ENCODE measurements at regions not wholly inside any gene's neighbourhood (a gene's known extent, or its start where the extent isn't known, plus 50 kb on each side); places are given as distances from the start of the nearest gene placed in this dataset.

DNA sequence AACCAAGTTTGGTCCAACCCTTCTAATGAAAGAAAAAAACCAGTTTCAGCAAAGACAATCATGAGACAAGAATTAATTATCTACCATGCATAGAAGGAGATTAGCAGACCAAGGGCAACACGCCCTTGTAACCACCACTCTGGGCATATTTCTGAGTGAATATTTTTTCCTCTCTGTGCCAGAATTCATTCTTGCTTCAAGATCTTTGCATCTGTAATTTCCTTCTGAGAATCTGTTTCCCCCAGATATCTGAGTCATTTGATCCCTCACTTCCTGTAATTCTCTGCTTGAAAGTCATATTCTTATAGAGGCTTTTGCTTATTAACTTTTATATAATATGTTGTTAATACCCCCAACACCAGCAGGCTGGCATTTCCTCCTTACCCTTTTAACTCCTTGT lies 243.7 kb downstream of the SLC16A7 start:
- DNase-seq (ENCODE audit: low read depth in 4 of 4, low spot score in 3 of 4): no peak

DNA sequence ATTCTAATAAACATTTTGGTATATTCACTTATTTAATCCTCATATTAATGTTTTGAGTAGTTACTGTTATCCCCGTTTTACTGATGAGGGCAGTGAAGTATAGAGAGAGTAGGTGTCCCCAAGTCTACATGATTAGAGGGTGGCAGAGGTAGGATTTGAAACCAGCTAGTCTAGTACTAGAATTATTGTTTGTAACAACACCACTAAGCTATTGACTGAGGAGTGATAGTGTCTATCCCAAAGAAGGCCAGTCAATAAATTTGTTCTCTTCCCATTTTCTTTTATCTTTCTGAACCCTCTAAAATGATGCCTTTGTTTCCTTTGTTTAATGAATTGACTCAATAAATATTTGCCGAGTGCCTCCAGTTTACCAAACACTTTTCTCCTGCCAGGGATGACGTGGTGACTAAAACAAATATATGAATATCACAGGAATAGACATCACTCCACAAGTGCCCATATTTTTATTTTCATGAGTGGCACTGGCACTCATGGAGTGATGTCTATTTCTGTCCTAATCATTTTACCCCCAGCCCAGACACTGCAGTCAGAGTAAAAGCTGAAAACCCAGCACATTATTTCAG lies 247.5 kb downstream of the SLC16A7 start:
- DNase-seq (ENCODE audit: low read depth in 4 of 4, low spot score in 3 of 4): no peak

DNA sequence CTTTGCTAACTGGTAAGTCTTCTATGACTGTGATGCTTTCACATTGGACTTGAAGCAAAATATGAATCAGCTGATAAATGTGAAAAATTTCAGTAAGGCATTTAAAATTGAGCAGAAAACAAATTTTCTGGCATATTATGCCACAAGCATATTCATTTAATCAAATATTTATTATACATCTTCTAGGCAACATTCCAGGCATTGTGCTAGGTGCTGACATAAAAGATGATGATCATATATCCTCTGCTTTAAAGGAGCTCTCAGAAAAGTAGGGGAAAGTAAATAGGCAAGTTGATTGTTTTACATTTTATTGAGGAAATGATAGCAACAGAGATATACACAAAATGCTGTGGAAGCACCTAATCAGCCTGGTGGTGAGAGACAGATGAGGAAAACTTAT lies 248.9 kb downstream of the SLC16A7 start:
- DNase-seq (ENCODE audit: low read depth in 4 of 4, low spot score in 3 of 4): no peak

DNA sequence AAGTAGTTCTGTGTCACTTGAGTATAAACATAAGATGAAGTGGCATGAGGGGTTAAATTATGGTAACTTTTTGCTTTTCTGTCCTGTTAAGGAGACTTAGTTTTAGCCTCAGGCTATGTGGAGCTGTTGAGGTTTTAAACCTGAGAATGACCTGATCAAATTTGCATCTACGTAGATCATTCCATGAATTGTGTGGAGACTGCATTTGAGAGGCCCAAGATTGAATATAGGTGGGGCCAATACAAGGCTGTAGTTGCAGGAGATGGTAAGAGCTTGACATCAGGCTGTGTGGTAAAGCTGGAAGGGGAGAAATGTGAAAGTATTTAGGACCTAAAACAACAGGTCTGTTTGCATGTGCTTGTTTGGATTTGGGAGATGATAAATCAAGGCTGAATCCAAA lies 249.5 kb downstream of the SLC16A7 start:
- DNase-seq (ENCODE audit: low read depth in 4 of 4, low spot score in 3 of 4): no peak

DNA sequence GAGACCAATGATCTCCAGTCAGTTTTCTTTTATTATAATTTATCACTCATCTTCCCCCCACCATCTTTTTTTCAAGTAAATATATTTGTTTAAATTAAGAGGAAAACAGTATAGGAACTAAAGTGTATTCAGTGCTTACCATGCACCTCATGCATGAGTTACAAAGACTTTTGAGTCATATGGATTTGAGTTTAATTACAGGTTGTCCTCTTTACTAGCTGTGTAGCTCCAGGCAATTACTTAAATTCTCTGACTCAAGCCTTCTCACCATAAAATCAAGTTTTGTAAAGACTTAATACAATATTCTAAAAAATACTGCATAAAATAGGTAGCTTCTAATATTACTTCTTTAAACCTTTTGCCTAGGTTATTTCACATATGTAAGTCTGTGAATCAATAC lies 251.3 kb downstream of the SLC16A7 start:
- DNase-seq (ENCODE audit: low read depth in 4 of 4, low spot score in 3 of 4): no peak

DNA sequence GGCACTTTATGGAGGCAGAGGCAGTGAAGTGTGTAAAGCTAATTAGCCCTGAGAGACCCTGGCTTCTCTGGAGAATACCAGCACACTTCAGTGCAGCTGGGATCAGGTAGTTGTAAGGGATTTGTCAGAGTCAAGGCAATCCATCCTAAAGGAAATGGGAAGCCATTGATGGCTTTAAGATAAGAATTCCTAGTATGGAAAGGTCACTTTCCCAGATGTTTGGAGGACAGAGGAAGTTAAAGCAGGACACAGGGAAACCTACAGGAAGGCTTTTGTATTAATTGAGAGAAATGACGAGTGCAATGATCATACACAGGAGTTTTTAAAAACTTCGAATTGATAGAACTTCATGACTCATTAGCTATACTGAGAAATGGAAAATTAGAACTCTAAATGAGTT lies 254.4 kb downstream of the SLC16A7 start:
- DNase-seq (ENCODE audit: low read depth in 4 of 4, low spot score in 3 of 4): no peak

DNA sequence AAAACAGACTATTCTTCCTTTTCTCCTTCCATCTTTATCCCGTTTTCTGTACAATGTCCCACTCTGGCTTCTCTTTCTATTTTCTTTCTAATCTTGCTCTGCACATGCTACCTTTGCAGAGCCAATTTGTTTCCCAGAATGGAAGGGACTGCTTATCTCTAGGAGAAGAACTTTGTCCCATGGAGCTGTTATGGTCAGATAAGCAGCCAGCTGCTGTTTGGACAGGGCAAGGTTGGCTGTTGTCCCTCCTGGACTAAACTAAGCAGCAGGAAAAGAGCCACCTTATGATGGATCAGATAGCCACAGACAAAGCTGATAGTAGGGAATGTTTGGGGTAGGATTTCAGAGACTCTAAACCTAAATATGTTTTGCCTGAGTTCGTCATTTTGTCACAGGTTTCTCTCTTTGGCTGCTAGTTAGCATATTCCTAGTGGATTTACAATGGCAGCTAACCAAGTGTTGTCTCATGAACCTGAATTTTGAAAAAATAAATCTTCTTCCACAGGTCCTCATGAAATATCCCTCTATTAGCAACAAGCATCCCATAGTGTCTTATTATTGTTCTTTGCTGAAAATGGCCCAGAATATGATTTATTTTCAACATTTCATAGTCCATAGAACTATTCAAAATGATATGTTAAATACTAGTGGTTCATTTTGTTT lies 262.8 kb downstream of the SLC16A7 start:
- no peak for DNase-seq (ENCODE audit: low read depth in 4 of 4, low spot score in 3 of 4)

DNA sequence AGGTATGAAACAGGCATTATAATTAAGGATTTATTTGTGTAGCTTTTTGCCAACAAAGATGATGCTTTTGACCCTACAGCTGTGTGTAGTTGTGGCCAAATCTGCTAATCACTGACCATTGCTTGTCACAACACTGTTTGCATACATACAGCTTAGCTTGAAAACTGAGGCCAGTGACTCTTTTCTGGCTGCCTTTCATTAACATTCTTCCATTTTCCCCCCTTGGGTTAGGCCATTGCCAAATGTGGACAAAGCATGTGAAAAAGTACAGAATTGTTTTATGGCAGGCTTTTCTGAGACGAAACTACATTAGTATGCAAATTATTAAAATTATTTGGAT lies 263.3 kb downstream of the SLC16A7 start:
- no peak for DNase-seq (ENCODE audit: low read depth in 4 of 4, low spot score in 3 of 4)

DNA sequence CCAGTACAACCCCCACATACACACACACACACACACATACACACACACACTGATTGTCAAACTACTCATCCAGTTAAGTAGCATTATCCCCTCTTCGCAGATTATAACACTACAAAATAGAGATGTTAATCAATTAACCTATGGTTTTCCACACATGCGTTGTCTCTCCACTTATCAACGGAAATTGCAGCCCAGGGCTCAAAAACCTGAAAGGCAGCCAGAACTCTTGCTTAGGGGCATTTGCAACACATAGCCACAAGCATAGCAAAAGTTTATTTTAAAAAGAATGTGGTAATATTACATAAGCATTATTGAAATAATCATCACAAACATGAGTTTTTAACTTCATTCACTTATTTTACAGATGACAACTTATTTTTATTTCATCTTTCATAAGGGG lies 265.8 kb downstream of the SLC16A7 start:
- no peak for DNase-seq (ENCODE audit: low read depth in 4 of 4, low spot score in 3 of 4)

DNA sequence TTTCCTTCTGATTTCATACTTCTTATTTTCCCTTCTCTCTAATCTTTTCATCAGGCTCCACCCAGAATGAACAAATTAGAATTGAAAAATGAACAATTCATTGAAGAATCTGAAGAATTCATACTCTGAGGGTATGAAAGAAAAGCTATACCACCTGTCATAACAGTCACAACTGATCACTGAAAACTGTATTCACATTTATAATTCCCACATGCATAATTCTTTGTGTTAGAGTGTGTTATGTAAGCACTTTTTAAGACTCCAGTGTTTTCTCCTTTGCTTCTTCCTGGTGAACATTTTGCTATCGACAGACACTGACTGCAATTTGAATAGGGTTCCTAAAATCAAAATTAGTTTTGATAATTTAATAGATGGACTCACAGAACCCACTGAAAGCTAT lies 271.2 kb downstream of the SLC16A7 start:
- DNase-seq (ENCODE audit: low read depth in 4 of 4, low spot score in 3 of 4): no peak

DNA sequence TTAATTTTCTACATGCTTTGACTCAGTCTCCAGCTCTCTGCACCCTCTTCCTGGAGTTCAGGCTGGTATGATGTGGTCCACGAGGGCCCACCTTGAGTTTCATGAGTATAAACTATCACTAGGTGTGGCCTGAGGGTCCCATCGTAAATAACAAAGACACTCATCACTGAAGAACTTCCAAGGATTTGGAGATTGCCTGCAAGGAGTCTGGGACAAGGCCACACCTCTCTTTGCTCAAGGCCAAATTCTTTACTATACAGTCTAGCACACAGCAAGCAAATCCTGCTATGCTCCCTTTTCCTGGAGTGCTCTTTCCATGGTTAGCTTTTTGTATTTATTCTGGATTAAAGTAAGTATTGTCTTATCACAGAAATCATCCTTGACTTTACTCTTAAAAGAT lies 271.9 kb downstream of the SLC16A7 start:
- no peak for DNase-seq (ENCODE audit: low read depth in 4 of 4, low spot score in 3 of 4)

DNA sequence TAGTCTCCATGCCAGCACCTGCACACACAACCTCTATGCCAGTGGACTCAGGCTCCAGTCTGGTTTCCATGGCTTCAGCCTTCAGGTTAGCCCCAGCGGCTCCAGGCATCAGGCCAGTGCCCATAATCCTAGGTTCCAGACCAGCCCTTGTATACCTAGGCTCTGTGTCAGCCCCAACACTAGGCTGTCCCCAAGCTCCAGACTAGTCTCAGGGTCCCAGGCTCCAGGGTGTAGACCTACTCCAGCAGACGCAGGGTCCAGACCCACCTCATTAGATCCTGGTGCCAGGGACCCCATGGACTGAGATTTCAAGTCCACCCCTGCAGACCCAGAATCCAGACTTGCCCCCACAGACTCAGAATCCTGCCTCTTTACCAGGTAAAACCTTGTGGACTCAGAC lies 275.9 kb downstream of the SLC16A7 start:
- DNase-seq (ENCODE audit: low read depth in 4 of 4, low spot score in 3 of 4): no peak

DNA sequence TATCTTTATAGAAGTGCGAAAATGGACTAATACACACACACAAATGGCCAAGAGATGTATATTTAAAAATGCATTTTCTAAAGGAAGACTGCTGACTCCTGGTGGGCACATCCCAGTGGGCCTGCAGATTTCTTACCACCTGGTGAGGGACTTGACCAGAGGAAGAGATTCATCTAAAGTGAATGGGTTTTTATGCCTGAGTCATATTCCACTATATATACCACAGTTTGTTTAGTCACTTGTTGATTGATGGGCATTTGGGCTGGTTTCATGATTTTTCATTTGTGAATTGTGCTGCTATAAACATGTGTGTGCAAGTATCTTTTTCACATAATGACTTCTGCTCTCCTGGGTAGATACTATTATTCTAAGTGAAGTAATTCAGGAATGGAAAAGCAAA lies 277.3 kb downstream of the SLC16A7 start:
- DNase-seq (ENCODE audit: low read depth in 4 of 4, low spot score in 3 of 4): no peak

DNA sequence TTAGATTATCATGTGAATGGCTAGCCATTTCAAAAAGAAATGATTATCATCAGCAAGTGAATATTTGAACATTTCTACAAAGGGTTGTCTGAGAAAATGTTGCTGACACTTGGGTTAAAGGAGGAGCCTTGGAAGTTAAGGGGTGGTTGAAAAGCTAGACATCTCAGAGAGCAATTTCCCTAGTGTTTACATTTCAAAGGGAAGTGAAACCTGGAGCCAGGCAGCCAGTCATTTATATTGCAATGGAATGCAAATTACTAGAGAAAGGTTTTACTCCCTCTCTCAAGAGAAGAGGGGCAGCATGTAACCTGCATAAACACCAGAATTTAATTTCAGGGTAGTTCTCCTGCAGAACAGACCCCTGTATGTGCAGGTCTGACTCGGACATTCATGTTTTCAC lies 279.0 kb downstream of the SLC16A7 start:
- no peak for DNase-seq (ENCODE audit: low read depth in 4 of 4, low spot score in 3 of 4)

DNA sequence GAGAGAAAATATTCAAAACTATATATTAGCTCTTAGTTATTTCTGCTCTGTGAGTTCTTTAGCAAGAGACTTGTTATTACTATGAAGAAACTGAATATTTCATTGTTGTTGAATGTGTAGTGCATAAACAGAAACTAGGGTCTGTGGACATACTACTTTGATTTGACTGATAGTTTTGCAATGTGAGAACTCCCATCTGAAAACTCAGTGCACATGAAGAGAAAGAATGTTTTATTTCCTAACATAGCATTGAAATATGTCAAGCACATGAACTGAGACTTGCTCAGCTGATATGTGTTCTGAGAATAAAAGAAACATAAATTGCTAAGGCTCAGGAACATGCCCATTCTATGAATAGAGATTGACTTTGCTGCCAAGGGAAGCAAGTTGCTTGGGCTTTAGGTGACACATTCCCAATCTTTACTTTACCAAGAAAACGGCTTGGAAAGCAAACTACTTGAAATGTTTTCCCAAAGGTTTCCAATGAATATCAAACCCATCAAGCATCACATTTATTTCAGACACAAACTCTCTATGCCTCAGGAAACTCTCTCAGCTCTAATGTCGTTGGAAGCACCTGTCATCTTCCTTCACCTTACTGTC lies 290.4 kb downstream of the SLC16A7 start:
- DNase-seq (ENCODE audit: low read depth in 4 of 4, low spot score in 3 of 4): no peak

DNA sequence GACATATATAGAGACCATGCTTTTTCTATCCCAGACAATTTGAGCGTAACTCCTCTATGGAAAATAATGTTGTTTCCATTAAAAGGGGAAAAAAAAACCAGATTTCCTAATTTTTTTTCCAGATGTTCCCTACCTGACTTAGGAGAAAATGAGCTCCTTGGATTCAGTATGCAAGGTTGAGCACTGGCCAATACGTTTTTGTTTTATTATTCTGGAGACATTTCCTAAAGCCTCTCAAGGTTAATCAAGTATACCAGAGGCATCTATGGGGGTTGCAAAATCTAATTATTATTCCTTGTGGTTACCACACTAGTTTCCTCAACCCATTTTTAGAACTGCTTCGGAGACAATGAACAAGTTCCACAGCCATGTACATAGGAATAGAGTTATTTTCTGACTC lies 291.3 kb downstream of the SLC16A7 start:
- DNase-seq (ENCODE audit: low read depth in 4 of 4, low spot score in 3 of 4): no peak

DNA sequence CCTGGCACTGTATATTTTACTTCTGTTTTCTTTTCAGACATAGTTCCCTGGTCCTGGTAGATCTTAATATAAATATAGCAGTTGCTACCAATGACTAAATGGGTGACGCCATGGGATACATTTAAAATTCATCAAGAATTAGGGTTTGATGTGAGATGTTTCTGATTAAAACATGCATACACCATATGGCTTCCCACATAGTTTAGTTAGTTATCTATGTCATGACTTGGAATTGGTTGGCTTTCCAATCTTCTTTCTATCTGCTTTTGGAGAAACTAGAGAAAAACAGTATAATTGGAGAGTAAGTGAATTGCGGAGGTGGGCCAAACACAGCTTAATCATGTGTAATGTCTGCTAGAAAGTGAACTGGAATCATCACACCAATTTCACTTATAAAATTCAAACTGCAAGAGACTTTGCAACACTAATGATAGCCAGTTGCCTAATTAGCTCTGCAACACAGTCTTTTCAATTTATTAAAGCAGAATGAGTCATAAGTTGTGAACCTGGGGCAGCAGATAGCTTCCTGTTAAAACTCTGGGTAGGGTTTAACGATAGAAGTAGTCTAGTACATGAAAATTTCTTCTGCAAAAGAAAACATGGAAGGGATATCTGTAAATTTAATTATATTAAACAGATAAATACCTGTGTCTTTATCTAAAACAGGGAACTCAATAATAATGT lies 295.2 kb downstream of the SLC16A7 start:
- DNase-seq (ENCODE audit: low read depth in 4 of 4, low spot score in 3 of 4): no peak

DNA sequence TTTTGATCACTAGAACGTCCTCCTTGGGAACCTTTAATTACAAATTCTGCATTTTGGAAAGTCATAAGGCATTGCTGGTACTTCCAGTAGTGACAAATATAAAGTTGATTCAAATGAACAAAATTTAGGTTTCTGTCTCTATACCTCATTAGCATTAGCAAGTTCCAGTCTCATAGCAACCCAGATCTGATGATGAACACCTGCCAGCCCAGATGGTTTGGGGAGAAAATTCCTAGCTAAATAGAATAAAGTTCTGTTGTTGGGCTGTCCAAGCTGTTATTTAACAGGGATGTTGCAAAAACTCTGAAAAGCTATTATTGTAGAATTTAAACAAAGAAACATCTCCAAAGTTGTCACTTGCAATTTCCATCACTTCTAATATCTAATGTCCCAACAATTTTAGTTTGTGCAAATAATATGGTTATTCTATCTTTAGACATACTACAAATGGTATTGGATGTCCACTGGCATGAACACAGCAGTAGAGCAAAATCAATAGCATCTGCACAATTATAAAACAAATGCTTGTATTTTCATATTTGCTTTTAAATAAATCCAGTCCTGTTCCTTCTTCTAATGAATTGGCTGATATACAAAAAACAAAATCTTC lies 299.4 kb downstream of the SLC16A7 start:
- DNase-seq (ENCODE audit: low read depth in 4 of 4, low spot score in 3 of 4): no peak

DNA sequence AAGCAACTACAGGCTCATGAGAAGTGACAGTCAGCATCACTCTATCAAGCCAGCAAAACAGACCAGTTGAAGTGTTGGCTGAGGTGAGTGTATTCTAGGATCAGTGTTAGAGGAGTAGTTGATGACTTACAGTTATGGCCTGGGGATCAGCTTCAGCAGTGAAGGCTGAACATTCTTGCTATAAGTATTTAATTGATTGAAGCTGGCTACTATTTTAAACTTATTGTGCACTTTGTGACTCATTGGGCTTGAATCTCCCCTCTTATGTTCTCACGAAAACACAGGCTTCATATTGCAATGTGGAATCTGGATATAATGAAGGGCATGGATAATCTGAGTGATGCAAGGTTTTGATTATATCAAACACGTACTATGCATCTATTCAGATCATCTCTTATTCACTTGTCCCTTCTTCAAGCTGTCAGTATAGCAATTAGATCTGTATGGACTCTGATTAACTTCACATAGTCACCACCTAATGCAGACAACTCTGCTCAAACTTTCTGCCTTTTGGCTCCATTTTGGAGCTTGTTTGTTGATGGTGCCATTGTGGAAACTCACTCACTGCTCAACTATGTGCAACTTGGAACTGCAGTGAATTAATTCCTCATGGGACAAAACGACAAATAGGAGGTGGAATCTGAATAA lies 309.2 kb downstream of the SLC16A7 start:
- DNase-seq (ENCODE audit: low read depth in 4 of 4, low spot score in 3 of 4): no peak

DNA sequence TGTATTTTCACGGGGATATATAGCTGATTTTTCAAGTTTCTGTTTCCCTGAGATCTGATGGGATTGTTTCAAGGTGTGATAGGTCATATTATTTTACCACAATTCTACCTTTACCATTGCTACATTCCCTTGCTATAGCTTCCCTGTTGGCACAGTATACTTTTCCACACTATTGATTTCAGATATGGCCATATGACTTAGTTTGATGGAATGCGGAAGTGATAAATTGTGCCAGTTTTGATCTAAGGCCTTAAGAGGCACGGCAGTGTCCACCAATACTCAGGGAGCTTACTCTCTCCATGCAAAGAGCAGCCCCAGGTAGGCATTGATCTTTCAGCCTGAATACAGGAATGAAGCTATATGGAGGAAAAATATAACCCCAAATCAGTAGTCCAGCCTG lies 315.7 kb downstream of the SLC16A7 start:
- DNase-seq (ENCODE audit: low read depth in 4 of 4, low spot score in 3 of 4): no peak

DNA sequence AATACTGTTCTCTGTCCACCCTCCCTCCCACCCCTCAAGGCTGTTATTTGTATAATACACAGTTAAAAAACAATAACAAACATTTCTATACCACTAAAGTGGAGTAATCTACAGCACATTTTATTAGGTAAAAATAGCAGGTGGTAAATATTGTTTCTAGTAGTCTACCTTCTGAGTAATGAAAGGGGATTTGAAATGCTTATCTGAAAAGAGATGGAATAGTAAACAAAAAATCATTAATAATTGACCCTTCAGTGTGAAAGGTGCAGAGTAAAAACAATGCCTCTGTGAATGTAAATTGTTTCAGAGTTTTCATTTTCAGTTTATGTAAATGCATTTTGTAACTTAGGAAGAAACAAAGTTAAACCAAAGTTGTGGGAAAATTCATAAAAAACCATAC lies 321.2 kb downstream of the SLC16A7 start:
- DNase-seq (ENCODE audit: low read depth in 4 of 4, low spot score in 3 of 4): no peak
